ENCODE measurements at regions not wholly inside any gene's neighbourhood (a gene's known extent, or its start where the extent isn't known, plus 50 kb on each side); places are given as distances from the start of the nearest gene placed in this dataset.

DNA sequence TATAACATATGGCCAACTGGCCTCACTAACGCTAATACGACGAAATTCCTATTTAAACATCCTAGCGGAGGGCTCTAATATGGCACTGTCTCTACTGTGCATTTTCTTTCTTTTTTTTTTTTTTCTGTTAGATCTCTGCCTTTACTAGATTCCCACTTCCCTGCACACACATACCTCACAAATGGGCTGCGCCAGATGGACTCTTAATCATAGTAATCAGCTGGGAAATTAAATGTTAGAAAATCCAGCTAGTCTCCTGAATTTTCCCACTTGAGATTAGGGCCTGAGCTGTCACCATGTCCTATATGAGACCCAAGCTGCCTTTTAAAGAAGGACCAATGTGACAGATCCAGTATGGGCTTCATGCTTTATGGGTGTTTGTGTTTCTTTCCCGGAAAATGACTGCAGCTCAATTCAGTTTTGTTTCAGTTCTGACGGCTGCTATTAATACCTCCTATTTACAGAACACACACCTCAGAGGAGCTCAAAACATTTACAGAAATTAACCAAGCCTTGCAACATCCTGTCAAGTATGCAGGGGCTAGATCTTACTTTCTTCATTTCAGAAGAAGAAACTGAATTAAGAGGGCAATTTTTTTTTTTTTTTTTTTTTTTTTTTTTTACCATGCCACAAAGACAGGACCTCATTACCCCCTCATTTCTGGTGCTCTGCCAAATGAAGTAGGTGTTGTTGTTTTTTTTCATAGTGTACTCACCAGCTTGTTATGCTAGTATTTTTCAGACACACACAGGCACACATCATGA lies 49.8 kb upstream of the BLID start:
- no peaks in the 10 kb centered on the region for H3K36me3 Mint-ChIP-seq
- DNase-seq (no peak), ATAC-seq (replicated peaks) (no peak)
- H3K27me3 Mint-ChIP-seq = peaks cover 0 to 9% of the 10 kb centered on the region in 2 donors
- H3K4me3 Mint-ChIP-seq = no peak overlapping the region
- H3K9me3 Mint-ChIP-seq = no peaks in the 10 kb centered on the region
- H3K4me1 Mint-ChIP-seq = no peaks in the 10 kb centered on the region
- no peak overlapping the region for H3K27ac Mint-ChIP-seq

Data from stimulated activated naive B cell treated with anti-CD40 and anti-IgM and Interleukin-4, amounts not matched to agents 10 μg/mL and 1 μg/mL and 100 μg/mL, for 72 hours (primary cell).